ENCODE measurements at regions not wholly inside any gene's neighbourhood (a gene's known extent, or its start where the extent isn't known, plus 50 kb on each side); places are given as distances from the start of the nearest gene placed in this dataset.

GRCh38 chr13:100755891-100756290 is 81.3 kb upstream of the TMTC4 start:
- Histone ChIP-seq H2BK120ac (replicated peaks; ENCODE audit: low read depth, low read length) (no peak overlapping the region), H3K79me2 (ENCODE audit: control insufficient read depth in 1 of 2, insufficient read depth in 2 of 2, low read length in 2 of 2) (no peaks in the 10 kb centered on the region), H3K23ac (ENCODE audit: insufficient read length) (no peak overlapping the region), H4K8ac (ENCODE audit: extremely low read depth, insufficient read depth, low read length) (no peak overlapping the region), H2AFZ (ENCODE audit: low read length) (no peak overlapping the region), H3K9me3 (ENCODE audit: insufficient read depth in 2 of 2, low read depth in 1 of 2, low read length in 1 of 2) (no peaks in the 10 kb centered on the region), H3K27ac (ENCODE audit: low read depth, low read length) (no peak overlapping the region), H3K14ac (ENCODE audit: insufficient read length) (no peak overlapping the region), H3K79me1 (ENCODE audit: low read depth, low read length) (no peaks in the 10 kb centered on the region), H3K27me3 (replicated peaks in 1 of 4; ENCODE audit: control insufficient read depth in 3 of 4, extremely low read depth in 1 of 4, insufficient read depth in 3 of 4, low read length in 3 of 4) (no peaks in the 10 kb centered on the region), H3K23me2 (ENCODE audit: low read depth, low read length) (no peaks in the 10 kb centered on the region), H2BK20ac (ENCODE audit: low read length) (no peak overlapping the region), H3K4me3 (ENCODE audit: extremely low read depth in 1 of 4, insufficient read depth in 2 of 4, low read depth in 3 of 4, low read length in 4 of 4) (no peak overlapping the region), H2BK12ac (ENCODE audit: low read depth, low read length) (no peak overlapping the region), H3K4me2 (ENCODE audit: insufficient read depth in 1 of 2, low read depth in 2 of 2, low read length in 2 of 2) (no peak overlapping the region), H3K36me3 (ENCODE audit: control insufficient read depth in 2 of 4, insufficient read depth in 4 of 4, low read length in 3 of 4) (no peaks in the 10 kb centered on the region), H4K91ac (replicated peaks; ENCODE audit: insufficient read length, low read length) (no peak overlapping the region), H3K4ac (replicated peaks; ENCODE audit: insufficient read length, low read depth, low read length) (no peak overlapping the region), H2BK5ac (ENCODE audit: low read depth, low read length) (no peak overlapping the region), H3K4me1 (replicated peaks in 1 of 4; ENCODE audit: control insufficient read depth in 3 of 4, insufficient read depth in 4 of 4, low read length in 3 of 4) (no peaks in the 10 kb centered on the region), H3K9ac (replicated peaks in 1 of 4; ENCODE audit: extremely low read depth in 1 of 4, low read depth in 3 of 4, low read length in 3 of 4) (no peak overlapping the region), H4K20me1 (replicated peaks in 1 of 2; ENCODE audit: control insufficient read depth in 1 of 2, insufficient read depth in 2 of 2, low read length in 2 of 2) (no peaks in the 10 kb centered on the region), H2BK15ac (ENCODE audit: low read length) (no peak overlapping the region), H3K18ac (ENCODE audit: extremely low read depth, low read length) (no peak overlapping the region), H3K56ac (replicated peaks; ENCODE audit: insufficient read length, low read depth, low read length) (no peak overlapping the region), H2AK5ac (ENCODE audit: low read depth, low read length) (no peak overlapping the region), H4K5ac (ENCODE audit: insufficient read length, low read depth, low read length) (no peak overlapping the region)
- CTCF ChIA-PET (ENCODE audit: partially characterized antibody), result interaction anchor here (1.9 kb wide), 1 partner anchor 9 kb away, joined by 4 read pairs; no protein-coding TSS in a partner anchor
- no peak for FAIRE-seq
- POLR2A ChIA-PET (ENCODE audit: partially characterized antibody), result no interaction called here
- DNase-seq (ENCODE audit: low read depth in 1 of 2, low spot score in 2 of 2), result no peak
- TF ChIP-seq RNF2 (IDR thresholded peaks at IDR 0.05; ENCODE audit: borderline replicate concordance, low read depth, low read length, missing control alignments, poor library complexity, severe bottlenecking) (no peak), TAF7 (optimal IDR thresholded peaks at IDR 0.05; ENCODE audit: borderline replicate concordance, low read depth, low read length) (no peak), SP4 (IDR thresholded peaks at IDR 0.05; ENCODE audit: low read length) (no peak), EGR1 (IDR thresholded peaks at IDR 0.05; ENCODE audit: borderline replicate concordance, low read depth, low read length) (no peak), BRCA1 (IDR thresholded peaks at IDR 0.05; ENCODE audit: low read depth, low read length) (no peak), SIN3A (conservative IDR thresholded peaks at IDR 0.05 in 1 of 2, IDR thresholded peaks at IDR 0.05 in 1 of 2; ENCODE audit: low read depth in 1 of 2, low read length in 2 of 2) (no peak), TAF1 (IDR thresholded peaks at IDR 0.05; ENCODE audit: low read depth, low read length) (no peak), KDM4A (IDR thresholded peaks at IDR 0.05; ENCODE audit: low read depth, low read length, severe bottlenecking) (no peak), YY1 (IDR thresholded peaks at IDR 0.05; ENCODE audit: low read depth, low read length) (no peak), SUZ12 (IDR thresholded peaks at IDR 0.05; ENCODE audit: low read length) (no peak), FOSL1 (IDR thresholded peaks at IDR 0.05; ENCODE audit: insufficient read depth, low read depth, low read length) (no peak), JUND (IDR thresholded peaks at IDR 0.05; ENCODE audit: low read length) (no peak)
- WGBS, 2 experiments (ENCODE audit: extremely low coverage in 1 of 2, insufficient coverage in 1 of 2, insufficient read length in 1 of 2, insufficient replicate concordance in 2 of 2, low coverage in 1 of 2, low lambda C conversion rate in 2 of 2, missing lambda C conversion rate in 1 of 2), result 79% methylated on average over 1 of the region's 1 CpG; no CpG with 5 or more reads in 1 of the 2 experiments
